SU-DHL-6 (cell line): ENCODE measurements at regions not wholly inside any gene's neighbourhood (a gene's known extent, or its start where the extent isn't known, plus 50 kb on each side); places are given as distances from the start of the nearest gene placed in this dataset.
"Not testable (repeated sequence)": the region's sequence is repeated elsewhere in the genome, so short reads cannot be mapped to it uniquely, and the experiment has no call there.

Experiments used
- H2AFZ ChIP-seq: fragments of 200-600 bp; sonication (generic); 2 replicates; pipeline ENCODE4 v1.6.1; 2014; ENCODE audit warnings: low read depth, mild to moderate bottlenecking, moderate library complexity, mixed read lengths, antibody characterized with exemption, low read length; ENCODE audit not compliant: severe bottlenecking
- H3F3A ChIP-seq: fragments of 200-600 bp; shearing (Covaris generic); 2 replicates; pipeline ENCODE4 v1.6.0; 2016; ENCODE audit warnings: antibody characterized with exemption, mild to moderate bottlenecking; ENCODE audit not compliant: insufficient read depth
- H3K27ac ChIP-seq: fragments of 200-600 bp; sonication (generic); 2 replicates; pipeline ENCODE4 v1.5.1; 2016; ENCODE audit warnings: low read depth, mild to moderate bottlenecking, low read length, moderate library complexity, mixed read lengths
- H3K27me3 ChIP-seq: fragments of 200-600 bp; sonication (generic), shearing (Covaris generic); 2 replicates; pipeline ENCODE4 v1.6.0; 2014; ENCODE audit warnings: mild to moderate bottlenecking, low read length
- H3K36me3 ChIP-seq: fragments of 200-600 bp; sonication (generic); 2 replicates; pipeline ENCODE4 v1.6.1; 2014; ENCODE audit warnings: mild to moderate bottlenecking, low read length, mixed read lengths
- H3K4me2 ChIP-seq: fragments of 300-600, 200-600 bp; shearing (Covaris generic), sonication (generic); 2 replicates; pipeline ENCODE4 v1.6.0; 2014; ENCODE audit warnings: low read length, low read depth, mild to moderate bottlenecking; ENCODE audit not compliant: poor library complexity, severe bottlenecking
- H3K4me3 ChIP-seq: fragments of 200-600 bp; sonication (generic); 2 replicates; pipeline ENCODE4 v1.5.1; 2014; ENCODE audit warnings: antibody characterized with exemption, low read length, mild to moderate bottlenecking, mixed read lengths; ENCODE audit not compliant: insufficient read depth, poor library complexity, severe bottlenecking
- H3K79me2 ChIP-seq: fragments of 200-600 bp; sonication (generic); 2 replicates; pipeline ENCODE4 v1.6.1; 2014; ENCODE audit warnings: mild to moderate bottlenecking, low read length, moderate library complexity; ENCODE audit not compliant: insufficient read depth
- H3K9ac ChIP-seq: fragments of 200-600 bp; sonication (generic); 2 replicates; pipeline ENCODE4 v1.7.0; 2014; ENCODE audit warnings: mild to moderate bottlenecking, low read length
- H3K9me2 ChIP-seq: fragments of 200-600 bp; sonication (generic); replicated peaks from 2 replicates; pipeline ENCODE4 v1.6.1; 2014; ENCODE audit warnings: low read length; ENCODE audit not compliant: insufficient read depth
- H3K9me3 ChIP-seq: fragments of 200-600 bp; sonication (generic); 2 replicates; pipeline ENCODE4 v1.6.1; 2014; ENCODE audit warnings: low read length, mixed read lengths; ENCODE audit not compliant: insufficient read depth
- H4K20me1 ChIP-seq: fragments of 200-600 bp; sonication (generic); 2 replicates; pipeline ENCODE4 v1.6.1; 2014; ENCODE audit warnings: low read depth, mild to moderate bottlenecking, antibody characterized with exemption, low read length, moderate library complexity, mixed read lengths
- EZH2phosphoT487 ChIP-seq: fragments of 200-600 bp; sonication (generic), shearing (Covaris generic); conservative IDR thresholded peaks from 2 replicates; pipeline ENCODE4 v1.6.1; 2018; ENCODE audit warnings: mild to moderate bottlenecking, antibody characterized with exemption, low read length, moderate library complexity, mixed read lengths
- TF ChIP-seq, protein P1 (sequence below): fragments of 200-600 bp; sonication (generic); IDR thresholded peaks from one replicate; pipeline ENCODE4 v1.5.1; 2017; ENCODE audit warnings: antibody characterized with exemption, mild to moderate bottlenecking, low read length, moderate library complexity; ENCODE audit not compliant: insufficient read depth, poor library complexity, severe bottlenecking

DNA sequence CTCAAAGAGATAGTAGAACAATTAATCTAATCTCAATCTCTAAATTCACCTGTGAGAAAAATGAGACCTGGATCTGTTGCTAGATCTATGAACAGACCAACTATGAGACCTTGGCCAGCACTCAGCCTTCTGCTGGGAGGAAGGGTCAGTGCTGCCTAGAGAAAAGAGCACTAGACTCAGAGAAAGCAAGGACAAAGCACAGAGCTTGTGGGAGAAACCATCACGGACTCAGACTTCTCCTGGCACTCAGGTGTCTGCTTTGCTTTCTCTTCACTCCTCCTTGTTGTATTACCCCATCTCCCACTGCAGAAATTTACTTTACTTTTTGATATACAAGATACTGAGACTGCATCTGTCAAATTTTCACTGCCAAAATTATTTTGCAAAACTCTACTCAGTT, 890.0 kb upstream of the NUDT12 start:
- no peaks in the 10 kb centered on the region for H3K9me2 ChIP-seq
- H2AFZ ChIP-seq, result no peak overlapping the region
- no peak overlapping the region for H3K4me3 ChIP-seq
- H4K20me1 ChIP-seq, result no peaks in the 10 kb centered on the region
- H3K9me3 ChIP-seq, result no peaks in the 10 kb centered on the region
- H3F3A ChIP-seq, result no peaks in the 10 kb centered on the region
- H3K36me3 ChIP-seq, result no peaks in the 10 kb centered on the region
- H3K27me3 ChIP-seq, result no peaks in the 10 kb centered on the region
- H3K9ac ChIP-seq, result no peak overlapping the region
- H3K27ac ChIP-seq, result no peak overlapping the region
- H3K79me2 ChIP-seq, result no peaks in the 10 kb centered on the region
- no peak for TF ChIP-seq EZH2phosphoT487
- TF ChIP-seq, protein P1, sequence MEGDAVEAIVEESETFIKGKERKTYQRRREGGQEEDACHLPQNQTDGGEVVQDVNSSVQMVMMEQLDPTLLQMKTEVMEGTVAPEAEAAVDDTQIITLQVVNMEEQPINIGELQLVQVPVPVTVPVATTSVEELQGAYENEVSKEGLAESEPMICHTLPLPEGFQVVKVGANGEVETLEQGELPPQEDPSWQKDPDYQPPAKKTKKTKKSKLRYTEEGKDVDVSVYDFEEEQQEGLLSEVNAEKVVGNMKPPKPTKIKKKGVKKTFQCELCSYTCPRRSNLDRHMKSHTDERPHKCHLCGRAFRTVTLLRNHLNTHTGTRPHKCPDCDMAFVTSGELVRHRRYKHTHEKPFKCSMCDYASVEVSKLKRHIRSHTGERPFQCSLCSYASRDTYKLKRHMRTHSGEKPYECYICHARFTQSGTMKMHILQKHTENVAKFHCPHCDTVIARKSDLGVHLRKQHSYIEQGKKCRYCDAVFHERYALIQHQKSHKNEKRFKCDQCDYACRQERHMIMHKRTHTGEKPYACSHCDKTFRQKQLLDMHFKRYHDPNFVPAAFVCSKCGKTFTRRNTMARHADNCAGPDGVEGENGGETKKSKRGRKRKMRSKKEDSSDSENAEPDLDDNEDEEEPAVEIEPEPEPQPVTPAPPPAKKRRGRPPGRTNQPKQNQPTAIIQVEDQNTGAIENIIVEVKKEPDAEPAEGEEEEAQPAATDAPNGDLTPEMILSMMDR, result no peak
- H3K4me2 ChIP-seq, result no peak overlapping the region

DNA sequence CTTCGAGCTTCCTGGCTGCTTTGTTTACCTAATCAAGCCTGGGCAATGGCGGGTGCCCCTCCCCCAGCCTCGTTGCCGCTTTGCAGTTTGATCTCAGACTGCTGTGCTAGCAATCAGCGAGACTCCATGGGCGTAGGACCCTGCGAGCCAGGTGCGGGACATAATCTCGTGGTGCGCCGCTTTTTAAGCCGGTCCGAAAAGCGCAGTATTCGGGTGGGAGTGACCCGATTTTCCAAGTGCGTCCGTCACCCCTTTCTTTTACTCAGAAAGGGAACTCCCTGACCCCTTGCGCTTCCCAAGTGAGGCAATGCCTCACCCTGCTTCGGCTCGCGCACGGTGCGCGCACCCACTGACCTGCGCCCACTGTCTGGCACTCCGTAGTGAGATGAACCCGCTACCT, 889.3 kb upstream of the NUDT12 start:
- not testable (repeated sequence) for H3K9me2 ChIP-seq, H3K36me3 ChIP-seq, H3K4me2 ChIP-seq, H3K79me2 ChIP-seq, H3K27me3 ChIP-seq, H3K4me3 ChIP-seq, H3K9me3 ChIP-seq, H2AFZ ChIP-seq, H3K9ac ChIP-seq, H3K27ac ChIP-seq, H3F3A ChIP-seq, H4K20me1 ChIP-seq

DNA sequence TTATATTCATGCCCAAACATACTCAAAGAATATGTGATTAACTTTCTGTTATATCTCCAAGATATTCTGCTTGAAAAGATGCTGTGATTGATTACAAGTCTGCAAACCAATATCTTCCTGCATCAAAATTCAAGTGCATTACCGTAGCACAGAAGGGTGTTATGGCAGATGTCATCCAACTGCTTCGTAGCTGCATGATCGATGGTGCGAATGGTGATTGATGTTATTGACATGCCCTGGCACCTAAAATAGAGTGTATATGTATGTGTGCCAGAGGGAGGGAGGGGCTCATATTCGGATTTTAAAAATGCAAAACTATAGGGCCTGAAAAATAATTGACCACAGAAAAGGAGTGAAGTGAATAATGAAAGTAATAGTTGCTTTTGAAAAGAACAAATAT, 882.1 kb upstream of the NUDT12 start:
- TF ChIP-seq EZH2phosphoT487, result no peak
- TF ChIP-seq, protein P1, result no peak
- Histone ChIP-seq H2AFZ (no peak overlapping the region), H3K9me3 (no peaks in the 10 kb centered on the region), H3K4me2 (no peak overlapping the region), H3K9me2 (no peaks in the 10 kb centered on the region), H3F3A (peaks cover 3% of the 10 kb centered on the region; the same call in 1 of the 2 replicates), H3K27me3 (no peaks in the 10 kb centered on the region), H3K36me3 (no peaks in the 10 kb centered on the region), H3K4me3 (no peak overlapping the region), H4K20me1 (no peaks in the 10 kb centered on the region), H3K27ac (no peak overlapping the region), H3K79me2 (no peaks in the 10 kb centered on the region), H3K9ac (no peak overlapping the region)

DNA sequence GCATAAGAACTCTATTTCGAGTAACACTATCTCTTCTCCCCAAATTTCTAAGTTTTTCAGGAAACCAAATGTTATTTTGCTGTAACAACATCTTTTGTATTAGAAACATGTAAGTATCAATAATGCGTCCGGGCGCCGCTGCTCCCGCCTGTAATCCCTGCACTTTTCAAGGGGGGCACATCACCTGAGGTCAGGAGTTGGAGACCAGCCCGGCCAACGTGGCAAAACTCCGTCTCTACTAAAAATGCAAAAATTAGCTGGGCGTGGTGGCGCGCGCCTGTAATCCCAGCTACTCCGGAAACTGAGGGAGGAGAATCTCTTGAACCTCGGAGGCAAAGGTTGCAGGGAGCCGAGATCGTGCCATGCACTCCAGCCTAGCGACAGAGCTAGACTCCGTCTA, 881.1 kb upstream of the NUDT12 start:
- H2AFZ ChIP-seq, result no peak overlapping the region
- no peak overlapping the region for H3K4me3 ChIP-seq
- H3K79me2 ChIP-seq, result no peaks in the 10 kb centered on the region
- no peak for TF ChIP-seq EZH2phosphoT487
- TF ChIP-seq, protein P1, result no peak
- no peaks in the 10 kb centered on the region for H4K20me1 ChIP-seq
- no peaks in the 10 kb centered on the region for H3K27me3 ChIP-seq
- no peaks in the 10 kb centered on the region for H3K36me3 ChIP-seq
- no peak overlapping the region for H3K9ac ChIP-seq
- H3K9me3 ChIP-seq, result no peaks in the 10 kb centered on the region
- no peak overlapping the region for H3K4me2 ChIP-seq
- peaks cover 3% of the 10 kb centered on the region; the same call in 1 of the 2 replicates for H3F3A ChIP-seq
- H3K9me2 ChIP-seq, result no peaks in the 10 kb centered on the region
- no peak overlapping the region for H3K27ac ChIP-seq
